ENCODE measurements at regions not wholly inside any gene's neighbourhood (a gene's known extent, or its start where the extent isn't known, plus 50 kb on each side); places are given as distances from the start of the nearest gene placed in this dataset.

DNA sequence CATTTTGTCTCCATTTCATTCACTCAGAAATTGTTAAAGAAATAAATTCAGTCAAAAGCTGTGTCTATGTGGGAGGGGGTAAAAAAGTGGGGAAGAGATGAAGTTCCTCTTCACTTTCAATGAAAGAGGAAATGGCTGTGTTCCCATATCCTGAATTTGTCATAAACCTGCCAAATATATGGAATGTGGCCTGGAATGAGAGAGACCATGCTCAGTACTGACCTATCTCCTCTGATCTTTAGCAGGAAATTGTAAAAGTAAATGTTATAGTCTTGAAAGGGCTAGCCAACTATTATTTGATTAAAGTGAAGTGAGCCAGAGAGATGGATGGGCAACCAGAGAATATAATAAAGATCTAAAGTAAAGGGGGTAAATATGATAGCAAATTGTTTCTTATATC, 130.3 kb upstream of the C21orf91 start:
- intact Hi-C loops (cut with micrococcal nuclease): no loop called here
- Mint-ChIP-seq H3K27ac (ENCODE audit: low read depth, unreplicated experiment) (no peak overlapping the region), H3K27me3 (ENCODE audit: insufficient read depth, unreplicated experiment) (no peaks in the 10 kb centered on the region), H3K9me3 (ENCODE audit: unreplicated experiment) (no peaks in the 10 kb centered on the region), H3K4me3 (ENCODE audit: unreplicated experiment) (no peak overlapping the region), H3K36me3 (ENCODE audit: insufficient read depth, unreplicated experiment) (no peaks in the 10 kb centered on the region), H3K4me1 (ENCODE audit: insufficient read depth, unreplicated experiment) (peaks cover 6% of the 10 kb centered on the region)
- ChIA-PET POLR2A (interaction anchor here (0.7 to 0.8 kb wide), 3 partner anchors 22 to 274 kb away, joined by 3 read pairs; no protein-coding TSS in a partner anchor), CTCF (interaction anchor here (0.7 to 3.5 kb wide), 3 partner anchors 24 to 215 kb away, joined by 3 to 17 read pairs (median 5); no protein-coding TSS in a partner anchor)
- no peak for DNase-seq (ENCODE audit: unreplicated experiment)
- BruUV-seq (replicated peaks): no TSS peak
- TF ChIP-seq, protein P1, sequence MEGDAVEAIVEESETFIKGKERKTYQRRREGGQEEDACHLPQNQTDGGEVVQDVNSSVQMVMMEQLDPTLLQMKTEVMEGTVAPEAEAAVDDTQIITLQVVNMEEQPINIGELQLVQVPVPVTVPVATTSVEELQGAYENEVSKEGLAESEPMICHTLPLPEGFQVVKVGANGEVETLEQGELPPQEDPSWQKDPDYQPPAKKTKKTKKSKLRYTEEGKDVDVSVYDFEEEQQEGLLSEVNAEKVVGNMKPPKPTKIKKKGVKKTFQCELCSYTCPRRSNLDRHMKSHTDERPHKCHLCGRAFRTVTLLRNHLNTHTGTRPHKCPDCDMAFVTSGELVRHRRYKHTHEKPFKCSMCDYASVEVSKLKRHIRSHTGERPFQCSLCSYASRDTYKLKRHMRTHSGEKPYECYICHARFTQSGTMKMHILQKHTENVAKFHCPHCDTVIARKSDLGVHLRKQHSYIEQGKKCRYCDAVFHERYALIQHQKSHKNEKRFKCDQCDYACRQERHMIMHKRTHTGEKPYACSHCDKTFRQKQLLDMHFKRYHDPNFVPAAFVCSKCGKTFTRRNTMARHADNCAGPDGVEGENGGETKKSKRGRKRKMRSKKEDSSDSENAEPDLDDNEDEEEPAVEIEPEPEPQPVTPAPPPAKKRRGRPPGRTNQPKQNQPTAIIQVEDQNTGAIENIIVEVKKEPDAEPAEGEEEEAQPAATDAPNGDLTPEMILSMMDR (IDR thresholded peaks at IDR 0.05; ENCODE audit: unreplicated experiment): no peak

DNA sequence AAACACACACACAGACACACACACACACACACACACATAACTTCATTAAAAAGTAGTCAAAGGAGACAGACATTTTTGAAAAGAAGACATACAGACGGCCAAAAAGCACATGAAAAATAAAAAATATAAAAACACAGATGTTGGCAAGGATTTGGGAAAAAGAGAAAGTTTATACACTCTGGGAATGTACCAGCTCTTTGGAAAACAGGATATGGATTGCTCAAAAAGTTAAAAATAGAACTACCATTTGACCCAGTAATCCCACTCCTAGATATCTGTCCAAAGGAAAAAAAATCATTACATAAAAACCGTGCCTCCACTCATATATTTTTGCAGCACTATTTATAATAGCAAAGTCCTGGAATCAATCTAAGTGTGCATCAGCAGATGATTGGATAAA, 128.4 kb upstream of the C21orf91 start:
- Mint-ChIP-seq H3K27ac (ENCODE audit: low read depth, unreplicated experiment) (no peak overlapping the region), H3K36me3 (ENCODE audit: insufficient read depth, unreplicated experiment) (no peaks in the 10 kb centered on the region), H3K9me3 (ENCODE audit: unreplicated experiment) (no peaks in the 10 kb centered on the region), H3K4me3 (ENCODE audit: unreplicated experiment) (no peak overlapping the region), H3K4me1 (ENCODE audit: insufficient read depth, unreplicated experiment) (peaks cover 6% of the 10 kb centered on the region), H3K27me3 (ENCODE audit: insufficient read depth, unreplicated experiment) (no peaks in the 10 kb centered on the region)
- ChIA-PET CTCF (interaction anchor here (3.5 kb wide), 1 partner anchor 22 kb away, joined by 17 read pairs; no protein-coding TSS in a partner anchor), POLR2A (no interaction called here)
- TF ChIP-seq, protein P1 (IDR thresholded peaks at IDR 0.05; ENCODE audit: unreplicated experiment): no peak
- BruUV-seq (replicated peaks): no TSS peak
- intact Hi-C loops (cut with micrococcal nuclease): no loop called here
- DNase-seq (ENCODE audit: unreplicated experiment): no peak

DNA sequence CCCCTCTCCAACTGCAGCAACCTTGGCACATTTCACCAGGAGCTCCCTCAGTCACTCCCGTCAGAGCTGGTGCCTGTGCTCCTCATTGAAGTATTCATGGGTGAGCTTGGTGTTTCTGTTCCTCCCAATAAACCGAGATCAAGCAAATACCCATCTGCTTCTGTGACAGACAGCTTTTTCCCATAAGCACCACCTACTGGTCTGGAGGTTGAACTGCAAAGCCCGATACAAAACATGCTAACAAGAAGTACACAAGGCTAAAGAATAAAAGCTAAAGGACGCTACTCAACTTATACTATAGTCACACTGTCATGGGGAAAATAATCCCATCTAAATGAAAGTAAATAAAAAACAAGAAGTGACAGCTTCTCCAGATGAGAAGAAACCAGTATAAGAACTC, 111.9 kb upstream of the C21orf91 start:
- no peak for DNase-seq (ENCODE audit: unreplicated experiment)
- ChIA-PET CTCF (interaction anchor here (0.6 to 1.0 kb wide), 3 partner anchors 9 to 252 kb away, joined by 3 read pairs; no protein-coding TSS in a partner anchor), POLR2A (interaction anchor here (0.7 to 1.2 kb wide), 2 partner anchors 9 to 31 kb away, joined by 3 read pairs; no protein-coding TSS in a partner anchor)
- Mint-ChIP-seq H3K27ac (ENCODE audit: low read depth, unreplicated experiment) (no peak overlapping the region), H3K4me1 (ENCODE audit: insufficient read depth, unreplicated experiment) (no peaks in the 10 kb centered on the region), H3K27me3 (ENCODE audit: insufficient read depth, unreplicated experiment) (no peaks in the 10 kb centered on the region), H3K9me3 (ENCODE audit: unreplicated experiment) (no peaks in the 10 kb centered on the region), H3K36me3 (ENCODE audit: insufficient read depth, unreplicated experiment) (no peaks in the 10 kb centered on the region), H3K4me3 (ENCODE audit: unreplicated experiment) (no peak overlapping the region)
- no TSS peak for BruUV-seq (replicated peaks)
- TF ChIP-seq, protein P1 (IDR thresholded peaks at IDR 0.05; ENCODE audit: unreplicated experiment): peak; percentile 9
- intact Hi-C loops (cut with micrococcal nuclease): no loop called here

DNA sequence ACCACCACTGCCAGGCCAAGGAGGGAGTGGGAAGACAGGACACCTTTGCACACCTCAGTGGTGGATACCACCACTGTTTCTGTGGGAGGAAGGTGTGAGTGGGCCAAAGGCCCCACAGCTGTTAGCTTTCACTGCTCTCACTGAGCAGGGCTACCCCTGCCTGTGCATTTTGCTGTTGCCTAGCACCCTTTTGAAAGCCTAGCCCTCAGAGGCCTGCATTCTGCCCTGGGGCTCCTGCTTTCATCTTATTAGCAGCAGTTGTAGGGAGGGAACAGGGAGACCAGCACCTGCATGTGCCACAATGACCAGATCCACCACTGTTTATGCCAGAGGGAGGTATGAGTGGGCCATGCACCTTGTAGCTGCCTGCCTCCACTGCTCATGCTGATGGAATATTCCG, 110.9 kb upstream of the C21orf91 start:
- TF ChIP-seq, protein P1 (IDR thresholded peaks at IDR 0.05; ENCODE audit: unreplicated experiment): no peak
- H3K27ac Mint-ChIP-seq (ENCODE audit: low read depth, unreplicated experiment): no peak overlapping the region
- H3K4me1 Mint-ChIP-seq (ENCODE audit: insufficient read depth, unreplicated experiment): peaks cover 3% of the 10 kb centered on the region
- H3K27me3 Mint-ChIP-seq (ENCODE audit: insufficient read depth, unreplicated experiment): no peaks in the 10 kb centered on the region
- ChIA-PET CTCF (no interaction called here), POLR2A (no interaction called here)
- H3K4me3 Mint-ChIP-seq (ENCODE audit: unreplicated experiment): no peak overlapping the region
- BruUV-seq (replicated peaks): no TSS peak
- intact Hi-C loops (cut with micrococcal nuclease): no loop called here
- H3K36me3 Mint-ChIP-seq (ENCODE audit: insufficient read depth, unreplicated experiment): no peaks in the 10 kb centered on the region
- no peak for DNase-seq (ENCODE audit: unreplicated experiment)
- H3K9me3 Mint-ChIP-seq (ENCODE audit: unreplicated experiment): no peaks in the 10 kb centered on the region
